GM12873 (cell line): ENCODE measurements at regions not wholly inside any gene's neighbourhood (a gene's known extent, or its start where the extent isn't known, plus 50 kb on each side); places are given as distances from the start of the nearest gene placed in this dataset.

Experiments
- TF ChIP-seq, protein P1 (sequence below): IDR thresholded peaks from 2 replicates; pipeline ENCODE4 v1.5.1; 2012; ENCODE audit warnings: low read depth, mild to moderate bottlenecking, moderate library complexity, low read length, control low read depth; ENCODE audit not compliant: insufficient read depth; ENCODE audit errors: missing control alignments

DNA sequence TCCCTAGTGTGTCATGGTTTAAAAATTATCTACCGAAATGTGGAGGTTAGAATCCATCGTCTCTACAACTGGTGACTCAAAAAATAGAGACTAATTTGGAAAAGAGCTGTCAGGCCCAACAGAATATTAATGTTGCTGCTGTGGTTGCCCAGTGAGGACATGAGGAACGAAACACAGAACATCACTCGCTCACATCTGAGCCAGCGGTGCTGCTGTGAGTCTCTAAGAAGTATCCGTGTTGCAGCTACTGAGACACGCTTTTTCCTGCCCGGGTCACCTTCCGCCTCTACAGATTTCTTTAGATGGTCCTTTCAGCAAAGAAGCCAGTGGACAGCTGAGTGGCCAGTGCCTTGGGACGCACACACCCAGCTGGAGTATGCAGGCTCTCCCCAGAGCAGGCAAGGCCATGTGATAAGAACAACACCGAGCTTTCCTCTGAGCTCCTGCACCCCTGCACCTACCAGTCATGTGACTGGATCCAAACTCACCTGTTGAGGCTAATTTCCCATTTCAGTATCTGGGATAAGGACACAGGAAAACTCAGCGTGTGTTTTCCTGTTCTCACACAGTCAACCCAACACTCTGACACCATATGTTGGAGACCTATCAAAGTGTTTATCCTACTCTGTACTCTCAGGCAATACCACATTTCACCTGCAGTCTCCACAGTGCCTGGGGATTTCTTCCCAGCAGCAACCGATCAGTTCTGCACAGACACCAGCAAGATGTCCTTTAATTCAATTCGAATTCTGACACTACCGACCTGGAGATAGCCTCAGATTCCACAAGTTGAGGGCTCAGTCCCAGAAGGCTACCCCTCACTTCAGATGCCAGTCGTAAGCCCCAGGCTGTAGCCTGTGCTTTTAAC is 119.0 kb upstream of the RPS6KA2 start:
- TF ChIP-seq, protein P1, sequence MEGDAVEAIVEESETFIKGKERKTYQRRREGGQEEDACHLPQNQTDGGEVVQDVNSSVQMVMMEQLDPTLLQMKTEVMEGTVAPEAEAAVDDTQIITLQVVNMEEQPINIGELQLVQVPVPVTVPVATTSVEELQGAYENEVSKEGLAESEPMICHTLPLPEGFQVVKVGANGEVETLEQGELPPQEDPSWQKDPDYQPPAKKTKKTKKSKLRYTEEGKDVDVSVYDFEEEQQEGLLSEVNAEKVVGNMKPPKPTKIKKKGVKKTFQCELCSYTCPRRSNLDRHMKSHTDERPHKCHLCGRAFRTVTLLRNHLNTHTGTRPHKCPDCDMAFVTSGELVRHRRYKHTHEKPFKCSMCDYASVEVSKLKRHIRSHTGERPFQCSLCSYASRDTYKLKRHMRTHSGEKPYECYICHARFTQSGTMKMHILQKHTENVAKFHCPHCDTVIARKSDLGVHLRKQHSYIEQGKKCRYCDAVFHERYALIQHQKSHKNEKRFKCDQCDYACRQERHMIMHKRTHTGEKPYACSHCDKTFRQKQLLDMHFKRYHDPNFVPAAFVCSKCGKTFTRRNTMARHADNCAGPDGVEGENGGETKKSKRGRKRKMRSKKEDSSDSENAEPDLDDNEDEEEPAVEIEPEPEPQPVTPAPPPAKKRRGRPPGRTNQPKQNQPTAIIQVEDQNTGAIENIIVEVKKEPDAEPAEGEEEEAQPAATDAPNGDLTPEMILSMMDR = peak; percentile 23

DNA sequence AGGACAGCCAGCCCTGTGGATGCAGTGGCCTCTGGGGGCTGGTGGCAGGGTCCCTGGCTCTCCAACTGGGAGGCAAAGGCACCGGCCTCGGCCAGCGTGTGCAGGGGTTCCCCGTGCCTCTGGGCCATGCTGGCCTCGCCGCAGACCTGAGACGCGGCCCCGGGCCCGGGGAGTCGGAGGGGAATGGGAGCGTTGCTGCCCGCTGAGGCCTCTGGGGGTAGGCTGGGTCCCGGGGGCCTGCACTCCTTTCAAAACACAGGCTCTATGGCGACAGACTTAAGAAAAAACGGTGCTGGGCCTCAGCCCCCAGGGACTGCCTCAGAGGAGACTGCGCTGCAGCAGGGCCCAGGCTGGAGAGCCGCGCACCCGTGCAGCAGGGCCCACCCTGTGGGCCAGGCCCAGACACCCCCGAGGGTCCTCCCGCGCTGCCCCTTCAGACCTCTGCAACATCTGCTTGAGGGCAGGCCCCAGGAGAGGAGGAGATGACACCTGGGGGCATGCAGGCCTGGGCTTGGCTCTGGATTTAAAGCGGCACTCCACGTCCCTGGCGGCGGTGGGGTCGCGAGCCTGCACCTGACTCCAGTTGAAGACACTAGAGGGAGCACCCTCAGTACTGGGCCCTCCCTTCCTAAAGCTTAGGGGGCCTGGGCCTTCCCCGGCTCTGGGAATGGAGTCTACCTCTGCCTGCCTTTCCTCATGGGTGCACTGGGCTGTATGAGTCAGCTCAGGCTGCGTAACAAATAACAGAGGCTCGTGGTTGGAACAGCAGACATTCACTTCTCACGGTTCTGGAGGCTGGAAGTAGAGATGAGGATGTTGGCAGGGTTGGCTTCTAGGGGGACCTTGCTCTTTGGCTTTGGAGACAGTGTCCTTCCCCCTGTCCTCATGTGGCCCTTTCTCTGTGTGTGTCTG is 117.4 kb upstream of the RPS6KA2 start:
- TF ChIP-seq, protein P1 = no peak

DNA sequence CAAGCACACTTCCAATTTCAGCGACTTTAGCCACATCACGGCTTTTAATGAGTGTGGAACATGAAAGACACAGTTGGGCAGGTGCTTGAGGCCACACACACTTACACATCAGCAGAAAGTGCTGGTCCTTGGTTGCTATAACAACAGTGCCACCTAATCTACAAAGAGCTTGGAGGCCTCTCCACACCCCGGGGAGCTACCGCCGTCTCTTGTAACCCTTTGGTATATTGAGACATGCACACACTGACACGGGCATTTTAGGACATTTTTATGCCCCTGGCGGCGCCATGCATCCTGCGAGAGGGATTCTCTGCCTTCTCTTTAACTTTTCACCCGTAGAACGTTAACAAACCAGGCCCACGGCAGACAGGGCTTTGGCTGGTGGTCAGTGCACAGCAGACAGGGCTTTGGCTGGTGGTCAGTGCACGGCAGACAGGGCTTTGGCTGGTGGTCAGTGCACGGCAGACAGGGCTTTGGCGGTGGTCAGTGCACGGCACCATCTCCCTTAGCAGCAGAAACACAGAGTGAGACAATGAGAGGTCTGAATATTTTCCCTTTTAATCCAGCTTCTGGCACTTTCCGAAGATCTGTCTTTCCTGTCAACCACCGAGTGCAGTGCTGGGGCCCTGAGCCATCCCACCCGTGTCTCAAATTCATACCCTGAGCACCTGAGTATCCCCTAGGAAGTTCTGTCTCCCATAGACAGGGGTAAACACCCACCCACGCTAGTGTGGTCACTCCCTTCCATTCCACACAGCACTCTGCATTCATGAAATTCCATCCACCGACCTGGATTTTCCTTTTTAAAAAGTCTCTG is 116.6 kb upstream of the RPS6KA2 start:
- TF ChIP-seq, protein P1 = no peak

DNA sequence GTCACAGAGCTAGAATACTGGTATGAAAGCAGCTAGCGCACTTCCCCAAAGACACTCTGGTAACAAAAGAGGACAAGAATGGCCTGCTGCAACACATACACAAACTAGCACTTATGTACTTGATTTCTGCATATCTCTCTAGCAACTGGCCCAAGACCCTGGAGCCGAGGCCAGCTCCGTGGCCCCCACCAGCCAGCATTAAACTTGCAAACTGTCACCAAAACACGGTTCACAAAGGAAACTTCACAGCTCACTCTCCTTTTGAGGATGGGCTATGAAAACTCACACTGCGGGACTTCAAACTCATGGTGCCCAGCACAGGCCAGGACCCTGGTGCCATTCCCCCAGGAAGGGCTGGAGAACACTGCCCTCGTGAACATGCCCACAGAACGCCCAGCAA is 115.9 kb upstream of the RPS6KA2 start:
- TF ChIP-seq, protein P1 = no peak

DNA sequence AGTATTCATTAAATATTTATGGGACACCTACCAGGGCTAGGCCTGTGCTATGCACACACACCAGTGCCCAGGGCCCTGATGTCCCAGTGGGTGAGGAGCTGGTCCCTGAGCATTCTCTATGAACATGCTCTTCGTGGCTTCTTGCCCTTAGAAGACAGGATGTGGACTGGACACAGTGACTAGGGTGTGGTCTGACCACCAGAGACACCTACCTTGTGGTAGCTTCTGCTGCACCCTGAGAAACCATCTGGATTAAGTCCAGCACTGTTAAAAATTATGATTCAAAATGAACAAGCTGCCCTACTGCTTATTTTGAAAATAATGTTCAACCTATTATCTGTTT is 112.9 kb upstream of the RPS6KA2 start:
- TF ChIP-seq, protein P1 = no peak

DNA sequence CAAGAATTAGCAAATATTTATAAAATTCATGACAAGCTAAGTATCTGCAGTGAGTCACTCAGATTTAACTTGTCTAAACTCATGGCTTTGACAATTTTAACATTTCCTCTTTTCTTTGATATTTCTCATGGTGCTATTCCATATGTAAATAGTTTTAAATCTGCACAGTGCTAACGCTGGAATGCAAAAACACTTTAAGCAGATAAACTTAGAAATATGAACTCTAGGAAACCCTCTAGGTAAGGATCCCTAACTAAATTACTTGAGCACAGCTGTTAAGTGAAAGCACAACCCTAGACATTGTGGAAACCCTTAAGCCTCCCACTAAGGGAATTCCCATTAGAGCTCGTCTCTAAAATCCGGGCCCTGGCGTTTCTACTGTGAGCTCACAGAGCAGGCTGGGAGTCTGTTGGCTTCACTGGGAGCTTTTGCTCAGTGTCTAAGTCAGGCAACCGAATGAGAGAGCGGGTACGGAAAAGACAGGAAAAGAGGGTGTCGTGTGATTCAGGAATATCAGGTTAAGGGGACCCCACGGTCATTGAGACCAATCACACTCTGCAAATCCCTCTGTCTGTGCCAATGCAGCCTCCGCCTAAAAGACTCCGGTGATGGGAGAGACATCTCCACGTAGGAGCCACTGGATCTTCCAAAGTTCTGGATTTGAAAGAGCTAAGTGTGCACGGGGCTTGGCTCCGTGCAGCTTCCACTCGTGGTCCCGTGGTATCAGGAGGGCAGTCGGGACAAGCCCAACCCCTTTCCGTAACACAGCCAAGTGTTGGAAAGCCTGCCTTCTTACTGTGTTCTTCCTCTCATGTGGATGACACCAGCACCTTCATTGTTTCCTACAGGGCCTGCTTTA is 112.3 kb upstream of the RPS6KA2 start:
- TF ChIP-seq, protein P1 = no peak
